SK-N-SH treated with all-trans-retinoic acid at 6 μM for 48 hours (cell line): ENCODE measurements at regions not wholly inside any gene's neighbourhood (a gene's known extent, or its start where the extent isn't known, plus 50 kb on each side); places are given as distances from the start of the nearest gene placed in this dataset.

Experiments
- ATAC-seq: fragments of 200-7000 bp; cut with Tn5 transposase; 3 replicates; pipeline ENCODE4 v1.9.1; 2020; ENCODE audit warnings: mild to moderate bottlenecking, moderate library complexity
- ARNTL ChIP-seq: fragments of 450-650 bp; formaldehyde crosslinking; IDR thresholded peaks from 2 replicates; pipeline ENCODE4 v1.5.0; 2020; ENCODE audit warnings: low read depth, mild to moderate bottlenecking, moderate library complexity, borderline replicate concordance
- BACH2 ChIP-seq: fragments of 250-450 bp; sonication (Bioruptor Pico); IDR thresholded peaks from 2 replicates; pipeline ENCODE4 v1.9.0; 2021; ENCODE audit warnings: mild to moderate bottlenecking, borderline replicate concordance
- ESRRG ChIP-seq: fragments of 250-450 bp; sonication (Bioruptor Pico); IDR thresholded peaks from 2 replicates; pipeline ENCODE4 v1.6.1; 2021; ENCODE audit warnings: mild to moderate bottlenecking
- GLIS3 ChIP-seq: fragments of 250-450 bp; sonication (Bioruptor Pico); IDR thresholded peaks from 2 replicates; pipeline ENCODE4 v1.5.0; 2020; ENCODE audit warnings: mild to moderate bottlenecking, moderate library complexity
- ISL1 ChIP-seq: fragments of 250-450 bp; sonication (Bioruptor Pico); IDR thresholded peaks from 2 replicates; pipeline ENCODE4 v2.1.2; 2022; ENCODE audit warnings: mild to moderate bottlenecking, moderate library complexity
- OSR1 ChIP-seq: fragments of 250-450 bp; sonication (Bioruptor Pico); IDR thresholded peaks from 2 replicates; pipeline ENCODE4 v1.8.0; 2022; ENCODE audit warnings: moderate library complexity, mild to moderate bottlenecking, inconsistent platforms
- PPARA ChIP-seq: fragments of 250-450 bp; sonication (Bioruptor Pico); IDR thresholded peaks from 2 replicates; pipeline ENCODE4 v1.5.0; 2020; ENCODE audit warnings: mild to moderate bottlenecking, borderline replicate concordance
- RARB ChIP-seq: fragments of 250-450 bp; sonication (Bioruptor Pico); IDR thresholded peaks from 2 replicates; pipeline ENCODE4 v1.8.0; 2021; ENCODE audit warnings: mild to moderate bottlenecking, moderate library complexity
- SNAI2 ChIP-seq: fragments of 250-450 bp; sonication (Bioruptor Pico); IDR thresholded peaks from 2 replicates; pipeline ENCODE4 v1.5.0; 2020; ENCODE audit warnings: mild to moderate bottlenecking, moderate library complexity
- TCF4 ChIP-seq: fragments of 250-450 bp; sonication (Bioruptor Pico); IDR thresholded peaks from 2 replicates; pipeline ENCODE4 v1.8.0; 2021; ENCODE audit warnings: mild to moderate bottlenecking, moderate library complexity, borderline replicate concordance
- TOX ChIP-seq: fragments of 250-450 bp; sonication (Bioruptor Pico); IDR thresholded peaks from 2 replicates; pipeline ENCODE4 v1.8.0; 2021; ENCODE audit warnings: mild to moderate bottlenecking, moderate library complexity, borderline replicate concordance
- ZC3H10 ChIP-seq: fragments of 250-450 bp; sonication (Bioruptor Pico); IDR thresholded peaks from 2 replicates; pipeline ENCODE4 v1.5.1; 2021; ENCODE audit warnings: mild to moderate bottlenecking, moderate library complexity
- ZFP3 ChIP-seq: fragments of 250-450 bp; sonication (Bioruptor Pico); IDR thresholded peaks from 2 replicates; pipeline ENCODE4 v1.5.0; 2020; ENCODE audit warnings: mild to moderate bottlenecking, moderate library complexity
- ZFP30 ChIP-seq: fragments of 450-650 bp; formaldehyde crosslinking; IDR thresholded peaks from 2 replicates; pipeline ENCODE4 v1.5.0; 2022; ENCODE audit warnings: mild to moderate bottlenecking, moderate library complexity
- ZNF565 ChIP-seq: fragments of 450-650 bp; formaldehyde crosslinking; conservative IDR thresholded peaks from 2 replicates; pipeline ENCODE4 v1.5.0; 2020; ENCODE audit warnings: low read depth, mild to moderate bottlenecking, moderate library complexity
- ZNF70 ChIP-seq: fragments of 450-650 bp; formaldehyde crosslinking; IDR thresholded peaks from 2 replicates; pipeline ENCODE4 v1.5.0; 2020; ENCODE audit warnings: mild to moderate bottlenecking, moderate library complexity
- ZNF8 ChIP-seq: fragments of 450-650 bp; formaldehyde crosslinking; IDR thresholded peaks from 2 replicates; pipeline ENCODE4 v1.5.0; 2020; ENCODE audit warnings: mild to moderate bottlenecking, moderate library complexity
- TF ChIP-seq, protein P1 (sequence below): fragments of 250-450 bp; sonication (Bioruptor Pico); IDR thresholded peaks from 2 replicates; pipeline ENCODE4 v1.5.1; 2020; ENCODE audit warnings: low read depth, mild to moderate bottlenecking, moderate library complexity
- TF ChIP-seq, protein P2 (sequence below): fragments of 250-450 bp; sonication (Bioruptor Pico); IDR thresholded peaks from 2 replicates; pipeline ENCODE4 v1.8.0; 2020; ENCODE audit warnings: mild to moderate bottlenecking, moderate library complexity, borderline replicate concordance
- TF ChIP-seq, protein P3 (sequence below): fragments of 250-450 bp; sonication (Bioruptor Pico); IDR thresholded peaks from 2 replicates; pipeline ENCODE4 v1.5.1; 2021; ENCODE audit warnings: mild to moderate bottlenecking, moderate library complexity
- TF ChIP-seq, protein P4 (sequence below): fragments of 250-450 bp; sonication (Bioruptor Pico); IDR thresholded peaks from 2 replicates; pipeline ENCODE4 v1.5.0; 2020; ENCODE audit warnings: mild to moderate bottlenecking, moderate library complexity

DNA sequence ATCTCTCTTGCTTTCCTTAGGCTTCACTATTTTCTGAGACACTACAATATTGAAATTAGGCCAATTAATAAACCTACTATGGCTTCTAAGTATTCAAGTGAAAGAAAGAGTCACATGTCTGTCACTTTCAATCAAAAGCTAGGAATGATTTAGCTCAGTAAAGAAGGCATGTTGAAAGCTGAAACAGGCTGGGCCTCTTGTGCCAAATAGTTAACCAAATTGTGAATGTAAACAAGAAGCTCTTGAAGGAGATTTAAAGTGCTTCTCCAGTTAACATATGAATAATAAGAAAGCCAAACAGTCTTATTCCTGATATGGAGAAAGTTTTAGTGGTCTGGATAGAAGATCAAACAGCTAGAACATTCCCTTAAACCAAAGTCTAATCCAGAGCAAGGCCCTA is 236.3 kb downstream of the OTOR start:
- ATAC-seq = no peak
- TF ChIP-seq TCF4 (CRISPR knock-in tag) (no peak), ZC3H10 (CRISPR knock-in tag) (no peak), OSR1 (CRISPR knock-in tag) (no peak), ZNF8 (CRISPR knock-in tag) (no peak), TOX (CRISPR knock-in tag) (no peak), ZNF565 (no peak), ZNF70 (CRISPR knock-in tag) (no peak), RARB (CRISPR knock-in tag) (no peak), ARNTL (no peak), ZFP30 (no peak), GLIS3 (CRISPR knock-in tag) (no peak), PPARA (CRISPR knock-in tag) (no peak), SNAI2 (CRISPR knock-in tag) (no peak), ZFP3 (CRISPR knock-in tag) (no peak)
- TF ChIP-seq, protein P1, sequence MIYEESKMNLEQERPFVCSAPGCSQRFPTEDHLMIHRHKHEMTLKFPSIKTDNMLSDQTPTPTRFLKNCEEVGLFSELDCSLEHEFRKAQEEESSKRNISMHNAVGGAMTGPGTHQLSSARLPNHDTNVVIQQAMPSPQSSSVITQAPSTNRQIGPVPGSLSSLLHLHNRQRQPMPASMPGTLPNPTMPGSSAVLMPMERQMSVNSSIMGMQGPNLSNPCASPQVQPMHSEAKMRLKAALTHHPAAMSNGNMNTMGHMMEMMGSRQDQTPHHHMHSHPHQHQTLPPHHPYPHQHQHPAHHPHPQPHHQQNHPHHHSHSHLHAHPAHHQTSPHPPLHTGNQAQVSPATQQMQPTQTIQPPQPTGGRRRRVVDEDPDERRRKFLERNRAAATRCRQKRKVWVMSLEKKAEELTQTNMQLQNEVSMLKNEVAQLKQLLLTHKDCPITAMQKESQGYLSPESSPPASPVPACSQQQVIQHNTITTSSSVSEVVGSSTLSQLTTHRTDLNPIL (CRISPR knock-in tag) = no peak
- TF ChIP-seq, protein P2, sequence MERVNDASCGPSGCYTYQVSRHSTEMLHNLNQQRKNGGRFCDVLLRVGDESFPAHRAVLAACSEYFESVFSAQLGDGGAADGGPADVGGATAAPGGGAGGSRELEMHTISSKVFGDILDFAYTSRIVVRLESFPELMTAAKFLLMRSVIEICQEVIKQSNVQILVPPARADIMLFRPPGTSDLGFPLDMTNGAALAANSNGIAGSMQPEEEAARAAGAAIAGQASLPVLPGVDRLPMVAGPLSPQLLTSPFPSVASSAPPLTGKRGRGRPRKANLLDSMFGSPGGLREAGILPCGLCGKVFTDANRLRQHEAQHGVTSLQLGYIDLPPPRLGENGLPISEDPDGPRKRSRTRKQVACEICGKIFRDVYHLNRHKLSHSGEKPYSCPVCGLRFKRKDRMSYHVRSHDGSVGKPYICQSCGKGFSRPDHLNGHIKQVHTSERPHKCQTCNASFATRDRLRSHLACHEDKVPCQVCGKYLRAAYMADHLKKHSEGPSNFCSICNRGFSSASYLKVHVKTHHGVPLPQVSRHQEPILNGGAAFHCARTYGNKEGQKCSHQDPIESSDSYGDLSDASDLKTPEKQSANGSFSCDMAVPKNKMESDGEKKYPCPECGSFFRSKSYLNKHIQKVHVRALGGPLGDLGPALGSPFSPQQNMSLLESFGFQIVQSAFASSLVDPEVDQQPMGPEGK (CRISPR knock-in tag) = no peak
- TF ChIP-seq, protein P3, sequence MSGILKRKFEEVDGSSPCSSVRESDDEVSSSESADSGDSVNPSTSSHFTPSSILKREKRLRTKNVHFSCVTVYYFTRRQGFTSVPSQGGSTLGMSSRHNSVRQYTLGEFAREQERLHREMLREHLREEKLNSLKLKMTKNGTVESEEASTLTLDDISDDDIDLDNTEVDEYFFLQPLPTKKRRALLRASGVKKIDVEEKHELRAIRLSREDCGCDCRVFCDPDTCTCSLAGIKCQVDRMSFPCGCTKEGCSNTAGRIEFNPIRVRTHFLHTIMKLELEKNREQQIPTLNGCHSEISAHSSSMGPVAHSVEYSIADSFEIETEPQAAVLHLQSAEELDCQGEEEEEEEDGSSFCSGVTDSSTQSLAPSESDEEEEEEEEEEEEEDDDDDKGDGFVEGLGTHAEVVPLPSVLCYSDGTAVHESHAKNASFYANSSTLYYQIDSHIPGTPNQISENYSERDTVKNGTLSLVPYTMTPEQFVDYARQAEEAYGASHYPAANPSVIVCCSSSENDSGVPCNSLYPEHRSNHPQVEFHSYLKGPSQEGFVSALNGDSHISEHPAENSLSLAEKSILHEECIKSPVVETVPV (CRISPR knock-in tag) = no peak
- TF ChIP-seq, protein P4, sequence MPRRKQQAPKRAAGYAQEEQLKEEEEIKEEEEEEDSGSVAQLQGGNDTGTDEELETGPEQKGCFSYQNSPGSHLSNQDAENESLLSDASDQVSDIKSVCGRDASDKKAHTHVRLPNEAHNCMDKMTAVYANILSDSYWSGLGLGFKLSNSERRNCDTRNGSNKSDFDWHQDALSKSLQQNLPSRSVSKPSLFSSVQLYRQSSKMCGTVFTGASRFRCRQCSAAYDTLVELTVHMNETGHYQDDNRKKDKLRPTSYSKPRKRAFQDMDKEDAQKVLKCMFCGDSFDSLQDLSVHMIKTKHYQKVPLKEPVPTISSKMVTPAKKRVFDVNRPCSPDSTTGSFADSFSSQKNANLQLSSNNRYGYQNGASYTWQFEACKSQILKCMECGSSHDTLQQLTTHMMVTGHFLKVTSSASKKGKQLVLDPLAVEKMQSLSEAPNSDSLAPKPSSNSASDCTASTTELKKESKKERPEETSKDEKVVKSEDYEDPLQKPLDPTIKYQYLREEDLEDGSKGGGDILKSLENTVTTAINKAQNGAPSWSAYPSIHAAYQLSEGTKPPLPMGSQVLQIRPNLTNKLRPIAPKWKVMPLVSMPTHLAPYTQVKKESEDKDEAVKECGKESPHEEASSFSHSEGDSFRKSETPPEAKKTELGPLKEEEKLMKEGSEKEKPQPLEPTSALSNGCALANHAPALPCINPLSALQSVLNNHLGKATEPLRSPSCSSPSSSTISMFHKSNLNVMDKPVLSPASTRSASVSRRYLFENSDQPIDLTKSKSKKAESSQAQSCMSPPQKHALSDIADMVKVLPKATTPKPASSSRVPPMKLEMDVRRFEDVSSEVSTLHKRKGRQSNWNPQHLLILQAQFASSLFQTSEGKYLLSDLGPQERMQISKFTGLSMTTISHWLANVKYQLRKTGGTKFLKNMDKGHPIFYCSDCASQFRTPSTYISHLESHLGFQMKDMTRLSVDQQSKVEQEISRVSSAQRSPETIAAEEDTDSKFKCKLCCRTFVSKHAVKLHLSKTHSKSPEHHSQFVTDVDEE (CRISPR knock-in tag) = no peak

DNA sequence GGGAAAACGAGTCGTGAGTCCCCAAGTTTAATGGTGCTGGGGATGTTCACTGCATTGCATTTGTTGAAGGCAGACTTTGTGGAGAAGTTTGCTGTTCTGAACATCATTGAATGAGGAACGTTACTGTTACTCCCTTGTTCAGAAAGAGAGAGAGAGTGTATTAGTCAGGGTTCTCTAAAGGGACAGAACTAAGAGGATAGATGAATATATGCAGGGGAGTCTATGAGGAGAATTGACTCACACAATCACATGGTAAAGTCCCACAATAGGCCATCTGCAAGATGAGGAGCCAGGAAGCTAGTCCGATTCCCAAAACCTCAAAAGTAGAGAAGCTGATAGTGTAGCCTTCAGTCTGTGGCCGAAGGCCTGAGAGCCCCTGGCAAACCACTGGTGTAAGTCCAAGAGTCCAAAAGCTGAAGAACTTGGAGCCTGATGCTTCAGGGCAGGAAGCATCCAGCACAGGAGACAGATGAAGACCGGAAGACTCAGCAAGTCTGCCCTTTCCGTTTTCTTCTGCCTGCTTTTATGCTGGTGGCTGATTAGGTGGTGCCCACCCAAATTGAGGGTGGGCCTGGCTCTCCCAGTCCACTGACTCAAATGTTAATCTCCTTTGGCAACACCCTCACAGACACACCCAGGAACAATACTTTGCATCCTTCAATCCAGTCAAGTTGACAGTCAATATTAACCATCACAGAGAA is 223.5 kb upstream of the PCSK2 start:
- no peak for ATAC-seq
- TF ChIP-seq SNAI2 (CRISPR knock-in tag) (no peak), ZNF565 (no peak), ZC3H10 (CRISPR knock-in tag) (no peak), PPARA (CRISPR knock-in tag) (no peak), GLIS3 (CRISPR knock-in tag) (no peak), ESRRG (CRISPR knock-in tag) (no peak), BACH2 (CRISPR knock-in tag) (no peak), ISL1 (CRISPR knock-in tag) (no peak), ZFP3 (CRISPR knock-in tag) (no peak), ZFP30 (no peak), RARB (CRISPR knock-in tag) (no peak), TCF4 (CRISPR knock-in tag) (no peak)
- TF ChIP-seq, protein P1 (CRISPR knock-in tag) = no peak
- TF ChIP-seq, protein P2 (CRISPR knock-in tag) = no peak
- TF ChIP-seq, protein P4 (CRISPR knock-in tag) = no peak
- TF ChIP-seq, protein P3 (CRISPR knock-in tag) = no peak
